Ectodermal cell (in vitro differentiated cells): ENCODE measurements at regions not wholly inside any gene's neighbourhood (a gene's known extent, or its start where the extent isn't known, plus 50 kb on each side); places are given as distances from the start of the nearest gene placed in this dataset.

ENCODE experiments used
- H3K27ac ChIP-seq: 2 replicates; pipeline ENCODE4 v1.7.0; 2013; ENCODE audit warnings: mild to moderate bottlenecking, low read depth, low read length; ENCODE audit not compliant: insufficient read depth, poor library complexity, severe bottlenecking
- H3K27me3 ChIP-seq: 2 replicates; pipeline ENCODE4 v1.7.0; 2013; ENCODE audit warnings: mild to moderate bottlenecking, low read length; ENCODE audit not compliant: insufficient read depth, control insufficient read depth, poor library complexity, severe bottlenecking
- H3K36me3 ChIP-seq: one replicate; pipeline ENCODE4 v1.7.0; 2013; ENCODE audit warnings: low read length; ENCODE audit not compliant: control insufficient read depth, insufficient read depth
- H3K4me1 ChIP-seq: one replicate; pipeline ENCODE4 v1.7.0; 2013; ENCODE audit warnings: low read length; ENCODE audit not compliant: control insufficient read depth, insufficient read depth
- H3K4me3 ChIP-seq: 2 replicates; pipeline ENCODE4 v1.7.0; 2013; ENCODE audit warnings: low read depth, low read length, control low read depth; ENCODE audit not compliant: insufficient read depth
- H3K9me3 ChIP-seq: 2 replicates; pipeline ENCODE4 v1.7.0; 2013; ENCODE audit warnings: mild to moderate bottlenecking, low read length, moderate library complexity; ENCODE audit not compliant: control insufficient read depth
- WGBS, 2 experiments: methylation state at CpG; one replicate each; pipeline ENCODE4 v1.1.7; 2013; ENCODE audit warnings: missing lambda C conversion rate in 2 of 2; 5-methylcytosine and 5-hydroxymethylcytosine counted together

DNA sequence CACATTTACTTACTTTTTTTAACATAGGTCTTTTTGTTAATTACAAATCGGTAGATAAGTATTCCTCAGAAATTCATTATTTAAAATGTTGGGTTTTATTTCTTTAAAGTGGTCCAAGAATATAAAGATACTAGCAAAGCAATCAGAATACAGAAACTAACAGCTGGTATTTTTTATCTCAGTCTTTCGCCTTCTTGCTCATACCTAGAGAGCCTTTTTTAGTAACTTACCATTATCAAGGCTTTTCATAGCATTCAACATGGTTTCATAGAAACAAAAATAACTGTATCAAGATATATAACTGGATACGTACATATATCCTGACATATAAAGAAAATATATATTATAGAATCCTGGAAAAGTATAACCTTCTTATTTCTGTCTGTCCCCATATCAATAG, 227.8 kb upstream of the MIR17HG start:
- Histone ChIP-seq H3K36me3 (no peaks in the 10 kb centered on the region), H3K9me3 (no peaks in the 10 kb centered on the region), H3K4me1 (no peaks in the 10 kb centered on the region), H3K4me3 (no peak overlapping the region), H3K27ac (no peak overlapping the region), H3K27me3 (no peaks in the 10 kb centered on the region)
- WGBS, 2 experiments: 82 to 100% methylated on average over 1 of the region's 3 CpGs

DNA sequence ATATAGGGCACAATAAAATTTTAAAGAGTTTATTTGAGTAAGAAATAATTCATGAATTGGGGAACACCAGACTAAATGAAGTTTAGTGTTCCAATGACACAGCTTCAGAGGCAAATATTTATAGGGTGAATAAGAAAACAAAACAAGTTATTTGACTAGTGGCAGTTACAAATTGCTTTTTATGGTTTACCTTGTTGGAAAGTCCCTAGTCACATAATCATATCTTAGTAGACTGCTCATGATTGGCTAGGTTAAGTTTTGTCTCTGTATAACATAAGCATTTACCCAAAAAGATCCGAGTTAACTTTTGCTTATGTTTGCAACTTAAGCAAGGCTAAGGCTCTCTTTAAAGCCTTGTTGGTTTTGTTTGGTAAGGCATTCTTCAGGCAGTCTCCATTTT, 224.7 kb upstream of the MIR17HG start:
- H3K27me3 ChIP-seq: no peaks in the 10 kb centered on the region
- H3K36me3 ChIP-seq: no peaks in the 10 kb centered on the region
- H3K9me3 ChIP-seq: no peaks in the 10 kb centered on the region
- no peaks in the 10 kb centered on the region for H3K4me1 ChIP-seq
- no peak overlapping the region for H3K27ac ChIP-seq
- WGBS, 2 experiments: 94 to 100% methylated on average over 1 of the region's 1 CpG
- no peak overlapping the region for H3K4me3 ChIP-seq

DNA sequence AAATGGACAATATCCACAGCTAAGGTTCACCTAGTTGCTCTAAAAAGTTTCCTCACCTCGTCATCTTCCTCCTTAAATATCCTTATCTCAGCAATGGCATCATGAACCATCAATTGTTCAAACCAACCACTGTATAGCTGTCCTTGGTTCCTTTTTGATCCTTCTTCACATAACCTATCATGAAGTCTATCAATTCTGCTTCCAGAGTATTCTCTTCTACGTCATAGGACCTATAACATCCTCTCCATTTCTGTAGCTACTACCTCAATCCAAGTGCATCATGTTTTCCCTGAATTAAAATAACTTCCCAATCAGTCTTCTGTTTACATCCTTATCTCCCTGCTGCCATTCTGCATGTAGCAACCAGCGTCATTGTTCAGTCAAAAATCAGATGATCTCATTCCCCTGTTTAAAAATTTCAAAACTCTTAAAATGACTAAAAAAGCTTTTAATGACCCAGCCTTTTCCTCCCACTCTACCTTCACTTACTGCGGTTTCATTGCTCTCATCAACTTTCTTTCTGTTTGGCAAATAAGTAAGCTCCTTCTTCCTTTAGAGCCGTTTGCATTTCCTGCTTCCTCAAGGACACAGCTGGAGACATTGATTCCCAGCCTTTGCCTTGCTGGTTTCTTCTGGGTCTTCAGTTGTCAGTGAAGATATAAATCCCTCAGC, 223.9 kb upstream of the MIR17HG start:
- Histone ChIP-seq H3K4me3 (no peak overlapping the region), H3K27ac (no peak overlapping the region), H3K9me3 (no peaks in the 10 kb centered on the region), H3K4me1 (no peaks in the 10 kb centered on the region), H3K36me3 (no peaks in the 10 kb centered on the region), H3K27me3 (no peaks in the 10 kb centered on the region)
- WGBS, 2 experiments: 67 to 75% methylated on average over 5 of the region's 5 CpGs

DNA sequence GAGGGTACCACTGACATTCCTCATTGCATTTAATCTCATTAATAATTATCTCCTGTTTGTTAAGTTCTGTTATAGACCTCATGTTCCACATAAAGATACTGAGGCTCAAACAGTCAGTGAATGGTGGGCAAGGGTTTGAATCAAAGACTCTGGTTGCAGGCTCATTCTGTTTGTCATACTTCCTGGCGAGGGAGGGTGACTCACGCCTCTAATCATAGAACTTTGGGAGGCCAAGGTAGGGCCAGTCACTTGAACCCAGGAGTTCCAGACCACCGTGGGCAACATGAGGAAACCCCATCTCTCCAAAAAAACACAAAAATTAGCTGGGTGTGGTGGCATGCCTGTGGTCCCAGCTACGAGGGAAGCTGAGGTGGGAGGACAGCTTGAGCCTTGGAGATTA, 220.7 kb upstream of the MIR17HG start:
- H3K27ac ChIP-seq: no peak overlapping the region
- no peaks in the 10 kb centered on the region for H3K36me3 ChIP-seq
- H3K4me3 ChIP-seq: no peak overlapping the region
- H3K27me3 ChIP-seq: no peaks in the 10 kb centered on the region
- H3K9me3 ChIP-seq: no peaks in the 10 kb centered on the region
- no peaks in the 10 kb centered on the region for H3K4me1 ChIP-seq
- WGBS, 2 experiments: 89 to 95% methylated on average over 4 of the region's 4 CpGs

DNA sequence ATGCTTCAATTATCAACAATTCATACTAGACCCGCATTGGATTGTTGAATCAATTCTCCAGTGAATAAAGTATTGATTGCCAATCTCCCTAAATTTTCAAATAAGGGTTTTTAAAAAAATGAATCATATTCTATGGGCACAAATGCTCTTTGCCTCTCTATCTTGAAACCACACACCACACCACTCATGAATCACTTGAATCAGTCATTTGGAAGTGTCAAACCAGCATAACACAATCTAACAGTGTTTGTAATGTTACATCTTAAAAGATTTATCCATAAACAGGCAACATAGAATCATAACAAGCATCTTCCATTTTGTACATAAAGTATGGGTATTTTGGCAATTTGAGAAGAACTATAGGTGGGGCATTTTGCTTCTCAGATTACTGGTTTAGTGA, 219.5 kb upstream of the MIR17HG start:
- 100% methylated on average over 1 of the region's 1 CpG; no CpG with 5 or more reads in 1 of the 2 experiments for WGBS, 2 experiments
- no peak overlapping the region for H3K4me3 ChIP-seq

DNA sequence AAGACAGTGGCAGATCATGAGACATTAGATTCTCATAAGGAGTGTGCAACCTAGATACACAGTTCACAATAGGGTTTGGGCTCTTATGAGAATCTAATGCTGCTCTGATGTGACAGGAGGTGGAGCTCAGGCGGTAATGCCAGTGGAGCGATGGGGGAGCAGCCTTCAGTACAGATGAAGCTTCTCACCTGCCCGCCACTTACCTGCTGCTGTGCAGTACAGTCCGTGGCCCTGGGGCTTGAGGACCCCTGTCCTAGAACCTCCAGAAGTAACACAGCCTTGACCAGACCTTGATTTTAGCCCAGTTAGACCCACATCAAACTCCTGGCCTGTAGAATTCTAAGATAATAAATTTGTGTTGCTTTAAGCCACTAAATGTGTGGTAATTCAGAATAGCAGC, 215.1 kb upstream of the MIR17HG start:
- Histone ChIP-seq H3K9me3 (no peaks in the 10 kb centered on the region), H3K27me3 (no peaks in the 10 kb centered on the region), H3K27ac (no peak overlapping the region), H3K36me3 (no peaks in the 10 kb centered on the region), H3K4me3 (no peak overlapping the region), H3K4me1 (peaks cover 28% of the 10 kb centered on the region)
- 94 to 98% methylated on average over 4 of the region's 4 CpGs for WGBS, 2 experiments

More for the DNA sequence above, 219.5 kb upstream of the MIR17HG start:
- no peaks in the 10 kb centered on the region for H3K9me3 ChIP-seq
- no peaks in the 10 kb centered on the region for H3K4me1 ChIP-seq
- no peak overlapping the region for H3K27ac ChIP-seq
- no peaks in the 10 kb centered on the region for H3K27me3 ChIP-seq
- H3K36me3 ChIP-seq: no peaks in the 10 kb centered on the region

DNA sequence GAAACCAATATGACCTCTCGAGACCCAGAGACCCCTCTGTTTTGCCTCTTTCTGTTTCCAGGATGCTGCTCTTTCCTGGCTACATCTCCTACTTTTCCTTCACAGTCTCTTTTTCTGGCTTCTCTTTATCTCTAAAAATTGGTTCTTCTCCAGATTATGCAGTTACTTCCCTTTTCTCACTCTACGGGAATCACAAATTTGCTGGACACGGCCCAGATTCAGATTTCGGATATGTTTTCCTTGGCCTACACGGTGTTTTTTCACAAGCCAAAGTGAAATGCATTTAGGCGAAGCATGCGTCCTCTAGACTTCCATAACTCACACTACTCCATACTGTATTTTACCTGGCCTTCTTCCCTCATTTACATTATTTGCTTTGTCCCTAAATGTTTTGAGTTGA, 214.7 kb upstream of the MIR17HG start:
- Histone ChIP-seq H3K36me3 (no peaks in the 10 kb centered on the region), H3K4me1 (peaks cover 30% of the 10 kb centered on the region), H3K27me3 (no peaks in the 10 kb centered on the region), H3K27ac (no peak overlapping the region), H3K9me3 (no peaks in the 10 kb centered on the region), H3K4me3 (no peak overlapping the region)
- WGBS, 2 experiments: 91 to 95% methylated on average over 7 of the region's 7 CpGs

DNA sequence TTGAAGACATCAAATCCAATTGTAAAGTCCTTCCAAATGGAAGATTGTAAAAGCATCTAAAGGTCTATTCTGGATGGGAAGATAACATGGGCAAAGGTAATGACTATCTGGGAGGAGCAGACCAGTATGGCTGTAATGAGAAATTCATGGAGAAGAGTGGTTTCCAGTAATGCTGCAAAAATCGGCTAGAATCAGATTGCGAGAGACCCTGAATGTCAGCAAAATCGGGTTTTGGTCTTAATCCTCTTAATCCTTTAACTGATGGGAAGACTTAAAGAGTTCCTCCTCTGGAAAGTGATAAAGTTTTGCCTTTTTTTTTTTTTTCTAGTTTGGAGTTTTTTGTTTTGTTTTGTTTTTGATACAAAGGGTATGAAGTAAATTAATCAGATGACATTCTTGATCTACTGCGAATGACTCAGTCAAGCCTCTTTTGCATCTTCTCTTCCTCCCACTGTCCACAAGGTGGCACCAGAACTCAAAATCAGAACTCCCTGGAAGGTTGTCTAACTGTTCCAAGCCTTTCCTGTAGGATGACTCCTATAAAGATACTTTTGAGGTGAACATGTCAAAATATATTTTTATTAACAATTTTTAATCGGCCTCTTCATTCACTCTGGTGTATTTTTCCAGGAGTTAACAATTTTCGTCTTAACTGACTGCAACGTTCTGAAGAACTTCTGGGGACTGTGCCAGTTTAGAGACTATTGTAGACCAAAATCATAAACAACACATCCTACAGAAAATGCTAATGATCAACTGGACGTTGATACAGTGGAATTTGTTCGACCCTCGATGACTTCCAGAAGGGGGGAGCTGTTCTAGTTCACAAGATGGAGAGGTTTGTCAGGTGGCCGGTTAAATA, 213.3 kb upstream of the MIR17HG start:
- peaks cover 38% of the 10 kb centered on the region for H3K4me1 ChIP-seq
- no peaks in the 10 kb centered on the region for H3K9me3 ChIP-seq
- H3K27me3 ChIP-seq: no peaks in the 10 kb centered on the region
- no peak overlapping the region for H3K27ac ChIP-seq
- no peaks in the 10 kb centered on the region for H3K36me3 ChIP-seq
- WGBS, 2 experiments: 68 to 69% methylated on average over 11 of the region's 11 CpGs
- H3K4me3 ChIP-seq: no peak overlapping the region

DNA sequence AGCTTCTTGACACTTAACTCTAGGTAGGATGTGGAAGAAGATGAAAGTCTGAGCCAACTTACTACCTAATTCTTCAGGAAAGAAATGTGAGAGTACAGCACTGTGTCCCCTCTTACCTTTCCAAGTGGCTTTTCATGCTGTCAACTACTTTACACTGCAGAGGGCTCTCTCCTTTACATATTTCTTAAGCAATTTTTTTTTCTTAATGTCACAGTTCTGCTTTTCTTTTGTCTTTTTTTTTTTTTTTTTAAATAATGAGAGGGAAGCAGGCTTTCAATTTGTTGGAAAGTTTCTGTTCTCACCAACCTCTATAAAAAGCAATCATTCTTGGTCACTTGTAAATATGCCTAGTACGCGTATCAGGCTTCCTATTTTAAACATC, 212.7 kb upstream of the MIR17HG start:
- no peaks in the 10 kb centered on the region for H3K27me3 ChIP-seq
- no peaks in the 10 kb centered on the region for H3K9me3 ChIP-seq
- H3K27ac ChIP-seq: no peak overlapping the region
- H3K4me1 ChIP-seq: peaks cover 38% of the 10 kb centered on the region
- WGBS, 2 experiments: 96 to 100% methylated on average over 2 of the region's 2 CpGs
- H3K36me3 ChIP-seq: no peaks in the 10 kb centered on the region
- H3K4me3 ChIP-seq: no peak overlapping the region

DNA sequence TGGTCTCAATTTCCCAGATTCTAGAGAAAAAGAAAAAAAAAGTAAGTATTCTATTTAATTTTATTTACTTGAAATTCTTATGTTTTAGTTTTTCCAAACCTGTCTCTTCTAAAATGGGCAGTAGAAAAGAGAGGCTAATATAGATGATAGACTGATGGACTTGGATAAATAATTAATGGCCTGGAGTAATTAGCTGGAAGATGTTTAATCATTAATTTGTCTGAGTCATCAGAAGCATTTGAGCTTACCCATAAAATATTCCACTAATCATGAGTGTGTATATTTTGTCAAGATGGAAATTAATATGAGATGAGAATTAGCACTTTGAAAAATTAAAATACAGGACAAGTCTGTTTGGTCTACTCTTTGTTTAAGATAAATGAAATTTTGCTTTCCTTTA, 212.1 kb upstream of the MIR17HG start:
- Histone ChIP-seq H3K4me1 (peaks cover 38% of the 10 kb centered on the region), H3K4me3 (no peak overlapping the region)

More for the DNA sequence above, 212.1 kb upstream of the MIR17HG start:
- Histone ChIP-seq H3K9me3 (no peaks in the 10 kb centered on the region), H3K36me3 (no peaks in the 10 kb centered on the region), H3K27ac (no peak overlapping the region), H3K27me3 (no peaks in the 10 kb centered on the region)
